RWPE2 (cell line): ENCODE measurements at regions not wholly inside any gene's neighbourhood (a gene's known extent, or its start where the extent isn't known, plus 50 kb on each side); places are given as distances from the start of the nearest gene placed in this dataset.
A peak's percentile ranks its signal among the peaks of the same experiment; 100 is the strongest.

Experiments
- ATAC-seq: fragments of 200-7000 bp; cut with Tn5 transposase; 3 replicates; pipeline ENCODE4 v1.9.1; 2021; ENCODE audit warnings: low read depth
- DNase-seq: peaks from one replicate; pipeline ENCODE4 v3.0.0-alpha.2; 2020; ENCODE audit warnings: low spot score
- H3K27ac ChIP-seq: fragments of 450-650 bp; 2 replicates; pipeline ENCODE4 v1.5.1; 2017; ENCODE audit warnings: mild to moderate bottlenecking; ENCODE audit not compliant: poor library complexity, severe bottlenecking
- H3K27me3 ChIP-seq: fragments of 250-450 bp; sonication (Bioruptor Pico); 2 replicates; pipeline ENCODE4 v1.5.1; 2021; ENCODE audit warnings: mild to moderate bottlenecking, moderate library complexity; ENCODE audit not compliant: insufficient read depth, poor library complexity, severe bottlenecking
- H3K36me3 ChIP-seq: fragments of 250-450 bp; sonication (Bioruptor Pico); 2 replicates; pipeline ENCODE4 v1.5.1; 2020; ENCODE audit warnings: low read depth, mild to moderate bottlenecking, moderate library complexity
- H3K4me1 ChIP-seq: fragments of 250-450 bp; sonication (Bioruptor Pico); 2 replicates; pipeline ENCODE4 v1.5.1; 2021; ENCODE audit warnings: mild to moderate bottlenecking, moderate library complexity; ENCODE audit not compliant: insufficient read depth, poor library complexity, severe bottlenecking
- H3K4me3 ChIP-seq: fragments of 250-450 bp; sonication (Bioruptor Pico); 2 replicates; pipeline ENCODE4 v1.5.1; 2021; ENCODE audit warnings: mild to moderate bottlenecking, moderate library complexity; ENCODE audit not compliant: severe bottlenecking
- H3K9me3 ChIP-seq: fragments of 250-450 bp; sonication (Bioruptor Pico); 2 replicates; pipeline ENCODE4 v1.5.1; 2021; ENCODE audit warnings: mild to moderate bottlenecking, moderate library complexity; ENCODE audit not compliant: severe bottlenecking
- TF ChIP-seq, protein P1 (sequence below): fragments of 450-650 bp; IDR thresholded peaks from one replicate; pipeline ENCODE4 v1.5.1; 2017; ENCODE audit warnings: mild to moderate bottlenecking, moderate library complexity; ENCODE audit not compliant: poor library complexity, severe bottlenecking

GRCh38 chr1:182237329-182237728, 154.3 kb downstream of the GLUL start:
- ATAC-seq (no peak), DNase-seq (no peak)
- Histone ChIP-seq H3K9me3 (no peaks in the 10 kb centered on the region), H3K27me3 (no peaks in the 10 kb centered on the region), H3K4me3 (no peak overlapping the region), H3K36me3 (no peaks in the 10 kb centered on the region), H3K4me1 (no peaks in the 10 kb centered on the region), H3K27ac (no peak overlapping the region)
- TF ChIP-seq, protein P1, sequence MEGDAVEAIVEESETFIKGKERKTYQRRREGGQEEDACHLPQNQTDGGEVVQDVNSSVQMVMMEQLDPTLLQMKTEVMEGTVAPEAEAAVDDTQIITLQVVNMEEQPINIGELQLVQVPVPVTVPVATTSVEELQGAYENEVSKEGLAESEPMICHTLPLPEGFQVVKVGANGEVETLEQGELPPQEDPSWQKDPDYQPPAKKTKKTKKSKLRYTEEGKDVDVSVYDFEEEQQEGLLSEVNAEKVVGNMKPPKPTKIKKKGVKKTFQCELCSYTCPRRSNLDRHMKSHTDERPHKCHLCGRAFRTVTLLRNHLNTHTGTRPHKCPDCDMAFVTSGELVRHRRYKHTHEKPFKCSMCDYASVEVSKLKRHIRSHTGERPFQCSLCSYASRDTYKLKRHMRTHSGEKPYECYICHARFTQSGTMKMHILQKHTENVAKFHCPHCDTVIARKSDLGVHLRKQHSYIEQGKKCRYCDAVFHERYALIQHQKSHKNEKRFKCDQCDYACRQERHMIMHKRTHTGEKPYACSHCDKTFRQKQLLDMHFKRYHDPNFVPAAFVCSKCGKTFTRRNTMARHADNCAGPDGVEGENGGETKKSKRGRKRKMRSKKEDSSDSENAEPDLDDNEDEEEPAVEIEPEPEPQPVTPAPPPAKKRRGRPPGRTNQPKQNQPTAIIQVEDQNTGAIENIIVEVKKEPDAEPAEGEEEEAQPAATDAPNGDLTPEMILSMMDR, result no peak

DNA sequence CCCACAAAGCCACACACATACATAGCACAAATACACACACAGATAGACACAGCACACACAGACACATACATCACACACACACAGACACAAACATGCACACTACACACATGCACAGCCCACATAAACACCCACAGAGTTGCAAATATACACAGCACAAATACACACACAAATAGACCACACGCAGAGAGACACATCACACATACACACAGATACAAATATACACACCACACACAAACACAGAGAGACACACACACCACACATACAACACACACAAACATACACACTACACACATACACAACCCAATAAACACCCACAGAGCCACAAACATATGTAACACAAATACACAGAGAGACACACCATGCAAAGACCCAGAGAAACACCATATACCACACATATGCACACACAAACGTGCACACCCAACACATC, 154.9 kb downstream of the GLUL start:
- DNase-seq (no peak), ATAC-seq (no peak)
- Histone ChIP-seq H3K4me3 (no peak overlapping the region), H3K27ac (no peak overlapping the region), H3K27me3 (no peaks in the 10 kb centered on the region), H3K4me1 (no peaks in the 10 kb centered on the region), H3K36me3 (no peaks in the 10 kb centered on the region), H3K9me3 (no peaks in the 10 kb centered on the region)
- TF ChIP-seq, protein P1, result no peak

- Histone ChIP-seq H3K4me1 (no peaks in the 10 kb centered on the region), H3K36me3 (no peaks in the 10 kb centered on the region), H3K27ac (no peak overlapping the region), H3K4me3 (no peak overlapping the region), H3K27me3 (no peaks in the 10 kb centered on the region), H3K9me3 (no peaks in the 10 kb centered on the region)
- DNase-seq, result no peak
- TF ChIP-seq, protein P1, result no peak
- ATAC-seq, result peak; percentile 70
Measured at GRCh38 chr1:182235952-182236650, 155.5 kb downstream of the GLUL start.

DNA sequence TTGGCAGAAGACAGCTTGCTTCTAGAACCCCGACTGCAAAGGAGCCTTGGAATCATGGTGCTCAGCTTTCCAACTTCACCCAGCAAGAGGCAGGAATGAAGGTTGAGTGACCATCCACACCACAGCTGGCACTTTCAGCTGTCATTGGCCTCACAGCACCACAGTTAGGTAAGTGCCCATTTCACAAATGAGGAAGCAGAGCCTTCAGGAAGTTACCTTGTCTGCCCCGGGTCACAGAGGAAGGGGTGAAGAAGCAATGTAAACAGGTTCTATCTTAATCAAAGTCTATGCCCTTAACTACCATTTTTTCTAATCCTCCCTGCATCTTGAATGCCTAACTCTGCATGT, 156.0 kb downstream of the GLUL start:
- no peak overlapping the region for H3K4me3 ChIP-seq
- no peaks in the 10 kb centered on the region for H3K27me3 ChIP-seq
- no peaks in the 10 kb centered on the region for H3K4me1 ChIP-seq
- H3K36me3 ChIP-seq, result no peaks in the 10 kb centered on the region
- TF ChIP-seq, protein P1, result no peak
- DNase-seq, result no peak
- no peak for ATAC-seq
- H3K27ac ChIP-seq, result no peak overlapping the region
- H3K9me3 ChIP-seq, result no peaks in the 10 kb centered on the region

DNA sequence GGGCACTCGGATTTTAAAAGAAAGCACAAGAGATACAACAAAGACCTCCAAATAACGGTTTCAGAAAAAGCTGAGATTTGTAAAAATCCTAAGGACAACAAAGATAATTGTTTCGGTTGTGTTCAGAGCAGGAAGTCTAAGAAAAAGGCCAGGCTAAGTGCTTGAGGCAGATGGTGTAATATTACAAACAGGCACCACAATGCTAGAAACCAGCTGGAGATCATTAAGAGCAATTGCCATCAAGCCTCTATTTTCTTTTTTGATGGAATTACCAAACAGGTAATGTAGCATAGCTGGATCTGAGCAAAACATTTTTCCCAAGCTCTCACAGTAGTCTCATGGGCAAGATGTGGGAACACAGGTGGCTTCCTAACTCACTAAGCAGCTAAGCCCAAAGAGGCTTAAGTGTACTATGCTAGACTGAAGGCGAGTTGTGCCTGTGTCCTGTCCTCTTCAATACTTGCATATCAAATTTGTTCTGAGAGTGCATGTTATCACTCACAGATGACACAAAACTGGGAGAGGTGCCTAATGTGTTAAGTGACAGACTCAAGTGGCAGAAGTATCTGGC, 161.6 kb downstream of the GLUL start:
- no peak for ATAC-seq
- H3K4me1 ChIP-seq, result peaks cover 7% of the 10 kb centered on the region
- no peak overlapping the region for H3K4me3 ChIP-seq
- H3K9me3 ChIP-seq, result no peaks in the 10 kb centered on the region
- H3K27ac ChIP-seq, result no peak overlapping the region
- TF ChIP-seq, protein P1, result no peak
- H3K27me3 ChIP-seq, result no peaks in the 10 kb centered on the region
- no peak for DNase-seq
- no peaks in the 10 kb centered on the region for H3K36me3 ChIP-seq
